AG04450 (cell line): ENCODE measurements at regions not wholly inside any gene's neighbourhood (a gene's known extent, or its start where the extent isn't known, plus 50 kb on each side); places are given as distances from the start of the nearest gene placed in this dataset.

Source experiments
- CTCF ChIA-PET: fragments of 300-600, 350-600 bp; formaldehyde crosslinking; extraction: SDS; loops from one replicate; lab custom pipeline; 2022; ENCODE audit warnings: antibody characterized with exemption, inconsistent platforms; lab: Charles Lee
- POLR2A ChIA-PET: fragments of 350-600 bp; formaldehyde crosslinking; extraction: SDS; loops from one replicate; lab custom pipeline; 2021; ENCODE audit warnings: antibody characterized with exemption, inconsistent platforms; lab: Yijun Ruan, JAX
- DNase-seq: peaks from one replicate; pipeline ENCODE4 v3.0.0-alpha.2; 2011; ENCODE audit warnings: low read depth, low spot score
- H3K27ac ChIP-seq: one replicate; pipeline ENCODE4 v1.5.1; 2012; ENCODE audit warnings: low read depth, low read length, control low read depth
- H3K27me3 ChIP-seq: one replicate; pipeline ENCODE4 v1.6.0; 2012; ENCODE audit warnings: low read length; ENCODE audit not compliant: control insufficient read depth, insufficient read depth
- H3K4me3 ChIP-seq: 2 replicates; pipeline ENCODE4 v1.5.1; 2011; ENCODE audit warnings: mild to moderate bottlenecking, low read depth, low read length, control low read depth
- H3K9me3 ChIP-seq: 2 replicates; pipeline ENCODE4 v1.5.1; 2012; ENCODE audit warnings: low read length; ENCODE audit not compliant: control insufficient read depth, insufficient read depth
- CTCF ChIP-seq: IDR thresholded peaks from 2 replicates; pipeline ENCODE4 v1.5.1; 2011; ENCODE audit warnings: low read depth, low read length, control low read depth, inconsistent platforms

DNA sequence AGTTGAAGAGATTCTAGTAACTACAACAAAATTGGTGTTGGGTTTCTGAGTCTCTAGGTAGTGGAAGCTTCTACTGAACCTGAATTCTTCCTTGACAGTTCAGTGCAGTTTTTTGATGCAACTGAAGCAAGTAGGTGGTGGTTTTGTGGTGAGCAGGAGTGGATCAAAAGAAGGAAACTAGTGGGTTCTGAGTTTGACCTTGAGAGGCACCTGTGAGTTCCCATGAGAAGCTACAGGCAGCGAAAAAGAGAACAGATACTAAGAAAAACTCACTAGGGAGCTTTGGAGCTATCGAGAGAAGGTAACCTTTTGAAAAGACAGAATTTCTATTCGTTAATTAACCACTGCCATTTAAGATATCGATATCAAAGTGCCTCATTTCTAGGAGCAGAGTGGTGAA, 145.2 kb downstream of the PDHA2 start:
- CTCF ChIA-PET: no interaction called here
- POLR2A ChIA-PET: no interaction called here

DNA sequence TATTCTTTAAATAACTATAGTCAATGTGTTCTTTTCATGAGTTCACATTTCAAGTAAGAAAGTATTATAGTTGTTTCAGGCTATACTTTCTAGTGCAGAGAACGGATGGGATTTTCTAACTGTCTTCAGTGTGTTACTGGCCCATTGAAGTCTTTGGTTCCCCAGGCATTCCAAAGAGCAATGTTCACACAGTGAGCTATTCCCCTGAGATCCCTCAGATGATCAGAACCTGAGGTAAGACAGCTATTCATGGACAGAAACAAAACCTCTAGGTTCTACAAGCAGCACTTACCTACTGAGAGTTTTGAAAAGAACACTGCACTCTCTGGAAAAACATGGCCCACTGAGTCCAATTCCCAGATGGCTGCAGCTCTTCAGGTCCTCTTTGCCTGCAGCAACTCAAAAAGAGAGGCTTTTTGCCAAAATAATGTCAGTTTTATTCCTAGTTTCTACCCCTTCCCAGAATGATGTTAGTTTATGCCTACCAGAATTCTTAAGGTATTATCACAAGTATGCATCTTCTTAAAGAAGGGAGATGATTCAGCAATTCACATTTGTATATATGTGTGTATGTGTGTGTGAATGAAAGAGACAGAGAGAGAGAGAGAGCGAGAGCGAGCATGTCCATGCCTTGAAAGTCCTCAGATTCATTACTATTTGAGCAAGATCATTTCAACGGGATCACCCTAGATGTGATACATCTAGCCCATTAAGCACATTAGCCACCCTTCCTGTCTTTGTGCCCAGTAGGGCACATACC, 146.1 kb downstream of the PDHA2 start:
- no peak for TF ChIP-seq CTCF
- H3K27me3 ChIP-seq: no peaks in the 10 kb centered on the region
- H3K4me3 ChIP-seq: no peak overlapping the region
- no peak overlapping the region for H3K27ac ChIP-seq
- ChIA-PET POLR2A (no interaction called here), CTCF (no interaction called here)
- no peak for DNase-seq
- H3K9me3 ChIP-seq: peaks cover 14% of the 10 kb centered on the region

More for the DNA sequence above, 145.2 kb downstream of the PDHA2 start:
- Histone ChIP-seq H3K27me3 (no peaks in the 10 kb centered on the region), H3K27ac (no peak overlapping the region), H3K4me3 (no peak overlapping the region), H3K9me3 (peaks cover 23% of the 10 kb centered on the region)
- TF ChIP-seq CTCF: no peak
- no peak for DNase-seq

DNA sequence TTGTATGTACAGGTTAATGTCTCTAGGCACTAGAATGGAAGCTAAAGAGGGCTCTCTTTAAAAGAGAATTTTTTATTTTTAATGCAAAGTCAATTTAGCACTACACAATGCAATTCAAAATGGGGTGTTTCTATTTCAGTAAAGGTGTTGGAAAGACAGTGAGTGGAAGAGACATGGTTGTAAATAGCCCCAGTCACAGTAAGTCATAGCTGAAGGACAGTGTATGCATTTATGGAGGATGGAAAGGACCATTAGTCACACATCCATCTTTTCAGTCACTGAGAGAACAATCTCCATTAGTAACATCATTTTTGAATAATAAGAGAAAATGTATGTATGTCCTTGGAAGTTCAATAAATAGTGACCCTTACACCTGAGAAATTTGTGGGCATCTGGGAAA, 148.0 kb downstream of the PDHA2 start:
- TF ChIP-seq CTCF: no peak
- ChIA-PET CTCF (no interaction called here), POLR2A (no interaction called here)
- Histone ChIP-seq H3K4me3 (no peak overlapping the region), H3K9me3 (peaks cover 3% of the 10 kb centered on the region; the same call in 1 of the 2 replicates), H3K27me3 (no peaks in the 10 kb centered on the region), H3K27ac (no peak overlapping the region)
- no peak for DNase-seq

GRCh38 chr4:95998311-95998710, 158.4 kb downstream of the PDHA2 start:
- TF ChIP-seq CTCF: no peak
- Histone ChIP-seq H3K27ac (no peak overlapping the region), H3K27me3 (no peaks in the 10 kb centered on the region), H3K9me3 (no peaks in the 10 kb centered on the region), H3K4me3 (no peak overlapping the region)
- CTCF ChIA-PET: no interaction called here
- no peak for DNase-seq
- POLR2A ChIA-PET: no interaction called here

DNA sequence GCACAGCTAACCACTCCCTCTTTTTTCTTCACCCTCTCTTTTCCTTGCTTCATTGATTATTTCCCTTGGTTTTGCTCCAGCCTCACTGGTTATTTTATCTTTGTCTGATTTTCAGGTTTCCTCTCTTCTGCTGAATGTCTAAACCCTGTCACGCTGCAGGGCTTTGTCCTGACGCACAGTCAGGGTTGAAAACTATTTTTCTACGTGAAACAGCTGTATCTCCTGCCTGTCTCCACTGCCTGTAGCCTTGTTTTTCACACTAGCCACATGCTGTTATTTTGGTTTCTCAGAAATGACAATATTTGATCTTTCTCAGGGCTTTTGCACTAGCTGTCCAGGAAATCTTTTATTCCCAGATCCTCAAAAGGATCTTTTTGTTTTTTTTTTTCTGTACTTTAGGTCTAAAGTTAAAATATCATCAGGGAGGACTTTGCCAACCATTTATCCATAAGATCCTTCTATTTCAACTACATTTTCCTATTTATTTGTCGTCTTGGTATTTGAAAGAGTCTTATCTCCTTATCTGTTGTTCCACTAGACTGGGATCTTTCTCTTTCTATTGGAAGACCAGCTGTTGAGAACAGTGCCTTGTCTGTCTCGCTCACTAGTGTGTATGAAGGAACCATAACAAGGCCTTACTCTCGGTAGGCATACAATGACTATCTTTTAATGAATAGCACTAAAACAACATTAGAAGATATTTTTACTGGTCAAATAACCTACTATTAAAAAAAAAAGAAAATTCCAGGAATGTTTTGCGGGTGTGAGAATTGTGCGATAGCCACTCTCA, 164.3 kb downstream of the PDHA2 start:
- Histone ChIP-seq H3K4me3 (no peak overlapping the region), H3K27me3 (no peaks in the 10 kb centered on the region), H3K27ac (no peak overlapping the region), H3K9me3 (no peaks in the 10 kb centered on the region)
- CTCF ChIA-PET: no interaction called here
- POLR2A ChIA-PET: no interaction called here
- no peak for TF ChIP-seq CTCF
- no peak for DNase-seq
